GM12878 (cell line): ENCODE measurements at regions not wholly inside any gene's neighbourhood (a gene's known extent, or its start where the extent isn't known, plus 50 kb on each side); places are given as distances from the start of the nearest gene placed in this dataset.

Experiments used
- ATAC-seq: fragments of 200-7000 bp; cut with Tn5 transposase; 3 replicates; pipeline ENCODE4 v1.9.1; 2020; ENCODE audit warnings: mild to moderate bottlenecking, moderate library complexity
- BruUV-seq: library from RNA; stranded (reverse); fragments of 400-500 nt; replicated peaks from 2 replicates; lab custom pipeline; 2021; lab: Mats Ljungman, UMichigan
- CTCF ChIA-PET: fragments of 300-600 bp; sonication (Branson Sonifier 250); formaldehyde crosslinking; extraction: SDS; loops from one replicate; lab custom pipeline; 2021; ENCODE audit warnings: inconsistent platforms; lab: Yijun Ruan, JAX
- POLR2A ChIA-PET: fragments of 350-600 bp; formaldehyde crosslinking; extraction: SDS; loops from one replicate; lab custom pipeline; 2021; ENCODE audit warnings: inconsistent platforms; lab: Charles Lee
- RAD21 ChIA-PET: fragments of 300-600 bp; sonication (Branson Sonifier 250); formaldehyde crosslinking; loops from one replicate; lab custom pipeline; 2023; ENCODE audit warnings: antibody characterized with exemption; ENCODE audit not compliant: unreplicated experiment; lab: Charles Lee
- SMC1A ChIA-PET: fragments of 300-600 bp; sonication (Branson Sonifier 250); formaldehyde crosslinking; loops from one replicate; lab custom pipeline; 2023; ENCODE audit not compliant: unreplicated experiment, uncharacterized antibody; lab: Charles Lee
- DNase-seq: peaks from one replicate; pipeline ENCODE4 v3.0.0-alpha.2; 2011; ENCODE audit warnings: low read depth, low spot score
- FAIRE-seq: peaks from 3 replicates; lab custom pipeline; 2011; peaks lifted over from hg19 to GRCh38; lab: Jason Lieb, UNC
- H2AFZ ChIP-seq: 2 replicates; pipeline ENCODE4 v1.6.0; 2011; ENCODE audit warnings: low read depth, low read length, control low read depth; ENCODE audit not compliant: control insufficient read depth
- H3K27ac ChIP-seq: 2 replicates; pipeline ENCODE4 v1.5.1; 2011; ENCODE audit warnings: control low read depth; ENCODE audit not compliant: control insufficient read depth, insufficient read depth
- H3K27me3 ChIP-seq, 2 experiments: replicated peaks in 1 of 2; 2 replicates each; pipeline versions ENCODE4 v1.6.0 to v1.6.1; 2011; ENCODE audit warnings: low read length in 1 of 2; ENCODE audit not compliant: control insufficient read depth in 2 of 2, insufficient read depth in 2 of 2
- H3K36me3 ChIP-seq, 2 experiments: 2 replicates each; pipeline ENCODE4 v1.5.1; 2011; ENCODE audit warnings: low read length in 1 of 2; ENCODE audit not compliant: control insufficient read depth in 2 of 2, insufficient read depth in 2 of 2
- H3K4me1 ChIP-seq: 2 replicates; pipeline ENCODE4 v1.6.1; 2011; ENCODE audit warnings: mild to moderate bottlenecking, low read length, moderate library complexity, mixed read lengths; ENCODE audit not compliant: control insufficient read depth, insufficient read depth
- H3K4me2 ChIP-seq: 2 replicates; pipeline ENCODE4 v1.6.0; 2011; ENCODE audit warnings: control low read depth; ENCODE audit not compliant: control insufficient read depth, insufficient read depth
- H3K4me3 ChIP-seq: fragments of 200-600 bp; sonication (generic); 2 replicates; pipeline ENCODE4 v1.5.1; 2016
- H3K79me2 ChIP-seq: 2 replicates; pipeline ENCODE4 v1.6.0; 2011; ENCODE audit warnings: low read length; ENCODE audit not compliant: control insufficient read depth, insufficient read depth
- H3K9ac ChIP-seq: 2 replicates; pipeline ENCODE4 v1.8.0; 2011; ENCODE audit warnings: low read length, control low read depth, mixed read lengths; ENCODE audit not compliant: control insufficient read depth, insufficient read depth
- H3K9me3 ChIP-seq: replicated peaks from 3 replicates; pipeline ENCODE4 v1.5.1; 2011; ENCODE audit warnings: mild to moderate bottlenecking, low read length; ENCODE audit not compliant: control insufficient read depth, insufficient read depth
- H4K20me1 ChIP-seq: 2 replicates; pipeline ENCODE4 v1.6.0; 2011; ENCODE audit not compliant: control insufficient read depth, insufficient read depth
- CEBPB ChIP-seq, 2 experiments: fragments of 150-350 bp in 1 of 2; IDR thresholded peaks; 2 replicates each; pipeline ENCODE4 v1.6.1; 2012 to 2014; ENCODE audit warnings: low read depth in 2 of 2, low read length in 2 of 2, borderline replicate concordance in 1 of 2, inconsistent platforms in 1 of 2
- IKZF2 ChIP-seq, 2 experiments: fragments of 450-650 bp; IDR thresholded peaks; 2 replicates each; pipeline ENCODE4 v1.6.1; 2017; ENCODE audit warnings: mild to moderate bottlenecking in 2 of 2, moderate library complexity in 2 of 2
- MXI1 ChIP-seq: fragments of 150-350 bp; IDR thresholded peaks from 2 replicates; pipeline ENCODE4 v1.6.1; 2011; ENCODE audit warnings: low read depth, mild to moderate bottlenecking, inconsistent platforms, low read length, improper control_type of control experiment
- PAX8 ChIP-seq: fragments of 450-650 bp; IDR thresholded peaks from 2 replicates; pipeline ENCODE4 v1.6.1; 2017; ENCODE audit warnings: mild to moderate bottlenecking, moderate library complexity
- POLR2A ChIP-seq: IDR thresholded peaks from 2 replicates; pipeline ENCODE4 v1.6.1; 2011; ENCODE audit warnings: low read depth, mild to moderate bottlenecking, low read length
- POLR2AphosphoS2 ChIP-seq: IDR thresholded peaks from 2 replicates; pipeline ENCODE4 v1.6.1; 2011; ENCODE audit warnings: low read depth, mild to moderate bottlenecking, low read length, improper control_type of control experiment, moderate library complexity
- RCOR1 ChIP-seq: conservative IDR thresholded peaks from 2 replicates; pipeline ENCODE4 v1.6.1; 2012; ENCODE audit warnings: low read depth, low read length, improper control_type of control experiment
- SP1 ChIP-seq: IDR thresholded peaks from one replicate; pipeline ENCODE4 v1.6.1; 2011; ENCODE audit warnings: low read depth, low read length
- WGBS: methylation state at CpG from one replicate; pipeline ENCODE4 v1.1.6; 2016; ENCODE audit warnings: low lambda C conversion rate; ENCODE audit not compliant: insufficient replicate concordance, insufficient coverage; ENCODE audit errors: missing lambda C conversion rate; 5-methylcytosine and 5-hydroxymethylcytosine counted together
- in situ Hi-C: fragments of 300-500 bp; cut with MboI; formaldehyde crosslinking; loops from 9 replicates; pipeline ENCODE4 v1.14.3; 2018; ENCODE audit warnings: mixed read lengths
- intact Hi-C: fragments of 100-400 bp; cut with micrococcal nuclease; formaldehyde crosslinking; loops from one replicate; pipeline ENCODE4 v1.14.2; 2022; ENCODE audit not compliant: unreplicated experiment
- TF ChIP-seq, protein P1 (sequence below): fragments of 450-650 bp; IDR thresholded peaks from 2 replicates; pipeline ENCODE4 v1.6.1; 2017; ENCODE audit warnings: mild to moderate bottlenecking, moderate library complexity
- TF ChIP-seq, protein P2 (sequence below): fragments of 450-650 bp; IDR thresholded peaks from 2 replicates; pipeline ENCODE4 v1.6.1; 2016; ENCODE audit warnings: mild to moderate bottlenecking
- TF ChIP-seq, protein P3 (sequence below): fragments of 450-650 bp; IDR thresholded peaks from 2 replicates; pipeline ENCODE4 v1.6.1; 2017; ENCODE audit warnings: mild to moderate bottlenecking, low read depth, inconsistent platforms; ENCODE audit not compliant: poor library complexity, severe bottlenecking

DNA sequence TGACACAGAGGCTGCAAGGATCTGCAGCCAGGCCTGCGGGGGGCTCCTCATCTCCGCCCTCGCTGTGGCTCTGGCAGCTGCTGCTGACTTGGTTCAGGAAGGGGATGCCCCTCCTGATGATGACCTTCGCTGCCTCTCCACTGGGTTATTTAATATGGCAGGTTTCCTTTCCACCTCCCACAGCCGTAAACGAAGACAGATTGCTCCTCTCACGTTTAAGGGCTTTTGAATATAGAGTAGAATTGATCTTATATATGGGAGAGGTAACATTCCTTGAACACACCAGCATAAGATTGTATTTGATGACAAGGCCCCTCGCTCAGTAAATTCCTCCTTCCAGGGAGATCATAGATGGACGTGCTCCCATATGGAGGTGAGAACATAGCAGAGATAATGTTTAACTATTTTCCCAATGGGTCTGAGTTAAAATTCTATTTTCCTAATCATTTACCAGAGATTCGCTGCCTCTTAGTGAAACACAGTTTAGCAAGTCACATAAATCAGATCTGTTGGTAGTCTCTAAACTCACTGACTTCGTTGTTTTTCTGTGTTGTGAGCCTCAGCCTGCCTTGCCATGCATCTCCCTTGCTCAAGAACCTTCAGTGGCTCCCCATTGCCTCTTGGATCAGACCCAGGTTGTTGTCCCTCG, 88.5 kb upstream of the AJAP1 start:
- DNase-seq (no peak), ATAC-seq (no peak)
- ChIA-PET SMC1A (no interaction called here), RAD21 (no interaction called here)
- Histone ChIP-seq H4K20me1 (no peaks in the 10 kb centered on the region), H3K36me3 (no peaks in the 10 kb centered on the region), H3K4me2 (no peak overlapping the region), H3K27me3 (no peaks in the 10 kb centered on the region)
- in situ Hi-C loops = no loop called here
- TF ChIP-seq PAX8 (no peak), MXI1 (no peak), RCOR1 (no peak), SP1 (no peak), IKZF2 (IDR thresholded peaks at IDR 0.05) (no peak), POLR2A (no peak), POLR2AphosphoS2 (no peak), CEBPB (IDR thresholded peaks at IDR 0.05; ENCODE audit: borderline replicate concordance in 1 of 2, low read depth in 2 of 2, low read length in 2 of 2) (no peak)
- TF ChIP-seq, protein P1, sequence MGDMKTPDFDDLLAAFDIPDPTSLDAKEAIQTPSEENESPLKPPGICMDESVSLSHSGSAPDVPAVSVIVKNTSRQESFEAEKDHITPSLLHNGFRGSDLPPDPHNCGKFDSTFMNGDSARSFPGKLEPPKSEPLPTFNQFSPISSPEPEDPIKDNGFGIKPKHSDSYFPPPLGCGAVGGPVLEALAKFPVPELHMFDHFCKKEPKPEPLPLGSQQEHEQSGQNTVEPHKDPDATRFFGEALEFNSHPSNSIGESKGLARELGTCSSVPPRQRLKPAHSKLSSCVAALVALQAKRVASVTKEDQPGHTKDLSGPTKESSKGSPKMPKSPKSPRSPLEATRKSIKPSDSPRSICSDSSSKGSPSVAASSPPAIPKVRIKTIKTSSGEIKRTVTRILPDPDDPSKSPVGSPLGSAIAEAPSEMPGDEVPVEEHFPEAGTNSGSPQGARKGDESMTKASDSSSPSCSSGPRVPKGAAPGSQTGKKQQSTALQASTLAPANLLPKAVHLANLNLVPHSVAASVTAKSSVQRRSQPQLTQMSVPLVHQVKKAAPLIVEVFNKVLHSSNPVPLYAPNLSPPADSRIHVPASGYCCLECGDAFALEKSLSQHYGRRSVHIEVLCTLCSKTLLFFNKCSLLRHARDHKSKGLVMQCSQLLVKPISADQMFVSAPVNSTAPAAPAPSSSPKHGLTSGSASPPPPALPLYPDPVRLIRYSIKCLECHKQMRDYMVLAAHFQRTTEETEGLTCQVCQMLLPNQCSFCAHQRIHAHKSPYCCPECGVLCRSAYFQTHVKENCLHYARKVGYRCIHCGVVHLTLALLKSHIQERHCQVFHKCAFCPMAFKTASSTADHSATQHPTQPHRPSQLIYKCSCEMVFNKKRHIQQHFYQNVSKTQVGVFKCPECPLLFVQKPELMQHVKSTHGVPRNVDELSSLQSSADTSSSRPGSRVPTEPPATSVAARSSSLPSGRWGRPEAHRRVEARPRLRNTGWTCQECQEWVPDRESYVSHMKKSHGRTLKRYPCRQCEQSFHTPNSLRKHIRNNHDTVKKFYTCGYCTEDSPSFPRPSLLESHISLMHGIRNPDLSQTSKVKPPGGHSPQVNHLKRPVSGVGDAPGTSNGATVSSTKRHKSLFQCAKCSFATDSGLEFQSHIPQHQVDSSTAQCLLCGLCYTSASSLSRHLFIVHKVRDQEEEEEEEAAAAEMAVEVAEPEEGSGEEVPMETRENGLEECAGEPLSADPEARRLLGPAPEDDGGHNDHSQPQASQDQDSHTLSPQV = no peak
- TF ChIP-seq, protein P2, sequence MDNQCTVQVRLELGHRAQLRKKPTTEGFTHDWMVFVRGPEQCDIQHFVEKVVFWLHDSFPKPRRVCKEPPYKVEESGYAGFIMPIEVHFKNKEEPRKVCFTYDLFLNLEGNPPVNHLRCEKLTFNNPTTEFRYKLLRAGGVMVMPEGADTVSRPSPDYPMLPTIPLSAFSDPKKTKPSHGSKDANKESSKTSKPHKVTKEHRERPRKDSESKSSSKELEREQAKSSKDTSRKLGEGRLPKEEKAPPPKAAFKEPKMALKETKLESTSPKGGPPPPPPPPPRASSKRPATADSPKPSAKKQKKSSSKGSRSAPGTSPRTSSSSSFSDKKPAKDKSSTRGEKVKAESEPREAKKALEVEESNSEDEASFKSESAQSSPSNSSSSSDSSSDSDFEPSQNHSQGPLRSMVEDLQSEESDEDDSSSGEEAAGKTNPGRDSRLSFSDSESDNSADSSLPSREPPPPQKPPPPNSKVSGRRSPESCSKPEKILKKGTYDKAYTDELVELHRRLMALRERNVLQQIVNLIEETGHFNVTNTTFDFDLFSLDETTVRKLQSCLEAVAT = no peak
- TF ChIP-seq, protein P3, sequence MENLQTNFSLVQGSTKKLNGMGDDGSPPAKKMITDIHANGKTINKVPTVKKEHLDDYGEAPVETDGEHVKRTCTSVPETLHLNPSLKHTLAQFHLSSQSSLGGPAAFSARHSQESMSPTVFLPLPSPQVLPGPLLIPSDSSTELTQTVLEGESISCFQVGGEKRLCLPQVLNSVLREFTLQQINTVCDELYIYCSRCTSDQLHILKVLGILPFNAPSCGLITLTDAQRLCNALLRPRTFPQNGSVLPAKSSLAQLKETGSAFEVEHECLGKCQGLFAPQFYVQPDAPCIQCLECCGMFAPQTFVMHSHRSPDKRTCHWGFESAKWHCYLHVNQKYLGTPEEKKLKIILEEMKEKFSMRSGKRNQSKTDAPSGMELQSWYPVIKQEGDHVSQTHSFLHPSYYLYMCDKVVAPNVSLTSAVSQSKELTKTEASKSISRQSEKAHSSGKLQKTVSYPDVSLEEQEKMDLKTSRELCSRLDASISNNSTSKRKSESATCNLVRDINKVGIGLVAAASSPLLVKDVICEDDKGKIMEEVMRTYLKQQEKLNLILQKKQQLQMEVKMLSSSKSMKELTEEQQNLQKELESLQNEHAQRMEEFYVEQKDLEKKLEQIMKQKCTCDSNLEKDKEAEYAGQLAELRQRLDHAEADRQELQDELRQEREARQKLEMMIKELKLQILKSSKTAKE = no peak
- TF ChIP-seq, all 136 proteins: peak for 0
- intact Hi-C loops = no loop called here
- Histone ChIP-seq H3K79me2 (no peaks in the 10 kb centered on the region), H2AFZ (no peak overlapping the region), H3K9ac (no peak overlapping the region), H3K4me1 (no peaks in the 10 kb centered on the region), H3K4me3 (no peak overlapping the region), H3K9me3 (no peaks in the 10 kb centered on the region), H3K27ac (no peak overlapping the region)
- no TSS peak for BruUV-seq
- FAIRE-seq = no peak
- ChIA-PET CTCF (no interaction called here), POLR2A (no interaction called here)
- WGBS = 10% methylated on average over 12 of the region's 12 CpGs
